ENCODE measurements at regions not wholly inside any gene's neighbourhood (a gene's known extent, or its start where the extent isn't known, plus 50 kb on each side); places are given as distances from the start of the nearest gene placed in this dataset.

- Histone ChIP-seq H3K9ac (replicated peaks in 1 of 4; ENCODE audit: extremely low read depth in 1 of 4, low read depth in 3 of 4, low read length in 3 of 4) (no peak overlapping the region), H4K20me1 (replicated peaks in 1 of 2; ENCODE audit: control insufficient read depth in 1 of 2, insufficient read depth in 2 of 2, low read length in 2 of 2) (no peaks in the 10 kb centered on the region), H3K56ac (replicated peaks; ENCODE audit: insufficient read length, low read depth, low read length) (no peak overlapping the region), H2BK20ac (ENCODE audit: low read length) (no peak overlapping the region), H2BK120ac (replicated peaks; ENCODE audit: low read depth, low read length) (no peak overlapping the region), H3K14ac (ENCODE audit: insufficient read length) (no peak overlapping the region), H3K27me3 (replicated peaks in 1 of 4; ENCODE audit: control insufficient read depth in 3 of 4, extremely low read depth in 1 of 4, insufficient read depth in 3 of 4, low read length in 3 of 4) (peaks cover 0 to 1% (median 0%) of the 10 kb centered on the region in 4 experiments; a peak in 1 of 7 replicates), H2AK5ac (ENCODE audit: low read depth, low read length) (no peak overlapping the region), H3K4me1 (replicated peaks in 1 of 4; ENCODE audit: control insufficient read depth in 3 of 4, insufficient read depth in 4 of 4, low read length in 3 of 4) (no peaks in the 10 kb centered on the region), H3K36me3 (ENCODE audit: control insufficient read depth in 2 of 4, insufficient read depth in 4 of 4, low read length in 3 of 4) (no peaks in the 10 kb centered on the region), H4K5ac (ENCODE audit: insufficient read length, low read depth, low read length) (no peak overlapping the region), H2BK15ac (ENCODE audit: low read length) (no peak overlapping the region), H4K91ac (replicated peaks; ENCODE audit: insufficient read length, low read length) (no peak overlapping the region), H3K79me2 (ENCODE audit: control insufficient read depth in 1 of 2, insufficient read depth in 2 of 2, low read length in 2 of 2) (no peaks in the 10 kb centered on the region), H3K79me1 (ENCODE audit: low read depth, low read length) (no peaks in the 10 kb centered on the region), H3K4ac (replicated peaks; ENCODE audit: insufficient read length, low read depth, low read length) (no peak overlapping the region), H2BK12ac (ENCODE audit: low read depth, low read length) (no peak overlapping the region), H3K9me3 (ENCODE audit: insufficient read depth in 2 of 2, low read depth in 1 of 2, low read length in 1 of 2) (no peaks in the 10 kb centered on the region), H2AFZ (ENCODE audit: low read length) (no peak overlapping the region), H2BK5ac (ENCODE audit: low read depth, low read length) (no peak overlapping the region), H4K8ac (ENCODE audit: extremely low read depth, insufficient read depth, low read length) (no peak overlapping the region), H3K4me2 (ENCODE audit: insufficient read depth in 1 of 2, low read depth in 2 of 2, low read length in 2 of 2) (no peak overlapping the region), H3K27ac (ENCODE audit: low read depth, low read length) (no peak overlapping the region), H3K23ac (ENCODE audit: insufficient read length) (no peak overlapping the region), H3K23me2 (ENCODE audit: low read depth, low read length) (no peaks in the 10 kb centered on the region), H3K18ac (ENCODE audit: extremely low read depth, low read length) (no peak overlapping the region), H3K4me3 (ENCODE audit: extremely low read depth in 1 of 4, insufficient read depth in 2 of 4, low read depth in 3 of 4, low read length in 4 of 4) (no peak overlapping the region)
- ChIA-PET POLR2A (ENCODE audit: partially characterized antibody) (no interaction called here), CTCF (ENCODE audit: partially characterized antibody) (interaction anchor here (1.3 kb wide), 1 partner anchor 97 kb away, joined by 3 read pairs; no protein-coding TSS in a partner anchor)
- FAIRE-seq (no peak), DNase-seq (ENCODE audit: low read depth in 1 of 2, low spot score in 2 of 2) (no peak)
- WGBS, 2 experiments (ENCODE audit: extremely low coverage in 1 of 2, insufficient coverage in 1 of 2, insufficient read length in 1 of 2, insufficient replicate concordance in 2 of 2, low coverage in 1 of 2, low lambda C conversion rate in 2 of 2, missing lambda C conversion rate in 1 of 2), result 72% methylated on average over 6 of the region's 6 CpGs; no CpG with 5 or more reads in 1 of the 2 experiments
- TF ChIP-seq GABPA (IDR thresholded peaks at IDR 0.05; ENCODE audit: borderline replicate concordance, insufficient read depth, low read length), result no peak
- no peak for TF ChIP-seq TAF1 (IDR thresholded peaks at IDR 0.05; ENCODE audit: low read depth, low read length)
- no peak for TF ChIP-seq CHD2 (IDR thresholded peaks at IDR 0.05; ENCODE audit: low read length)
- no peak for TF ChIP-seq YY1 (IDR thresholded peaks at IDR 0.05; ENCODE audit: low read depth, low read length)
Observed at GRCh38 chr15:47293466-47294162, 423.7 kb upstream of the SEMA6D start.

Measured in H1 (cell line).